HEK293 (cell line): ENCODE measurements at regions not wholly inside any gene's neighbourhood (a gene's known extent, or its start where the extent isn't known, plus 50 kb on each side); places are given as distances from the start of the nearest gene placed in this dataset.

Source experiments
- CTCF ChIA-PET: fragments of 350-600 bp; formaldehyde crosslinking; extraction: SDS; loops from one replicate; lab custom pipeline; 2021; ENCODE audit warnings: antibody characterized with exemption; lab: Yijun Ruan, JAX
- POLR2A ChIA-PET: fragments of 300-600 bp; formaldehyde crosslinking; extraction: SDS; loops from one replicate; lab custom pipeline; 2020; ENCODE audit warnings: antibody characterized with exemption, inconsistent platforms; lab: Yijun Ruan, JAX
- H3K27ac ChIP-seq: fragments of 200-500 bp; sonication (Bioruptor generic); 2 replicates; pipeline ENCODE4 v1.5.1; 2014; ENCODE audit warnings: low read depth, low read length, control low read depth, inconsistent platforms; ENCODE audit errors: extremely low read depth
- H3K36me3 ChIP-seq, 2 experiments: fragments of 200-500 bp in 1 of 2; sonication (Bioruptor generic) in 1 of 2; 1 replicate in 1 of 2; 2 replicates in 1 of 2; pipeline ENCODE4 v1.5.1; 2014 to 2017; ENCODE audit warnings: inconsistent platforms in 2 of 2, low read length in 2 of 2; ENCODE audit not compliant: control insufficient read depth in 2 of 2, insufficient read depth in 1 of 2
- H3K4me1 ChIP-seq: fragments of 200-500 bp; sonication (Bioruptor generic); 2 replicates; pipeline ENCODE4 v1.5.1; 2014; ENCODE audit warnings: mild to moderate bottlenecking, low read length, inconsistent platforms; ENCODE audit not compliant: control insufficient read depth, insufficient read depth
- H3K4me3 ChIP-seq: 2 replicates; pipeline ENCODE4 v1.5.1; 2011; ENCODE audit warnings: low read depth, mild to moderate bottlenecking, control low read depth, low read length, moderate library complexity
- H3K9me3 ChIP-seq: fragments of 200-500 bp; sonication (Bioruptor generic); 2 replicates; pipeline ENCODE4 v1.5.1; 2014; ENCODE audit warnings: low read depth, low read length, inconsistent platforms; ENCODE audit not compliant: control insufficient read depth, insufficient read depth
- GLIS1 ChIP-seq: fragments of 450-650 bp; formaldehyde crosslinking; IDR thresholded peaks from 2 replicates; pipeline ENCODE4 v1.5.1; 2016; ENCODE audit warnings: missing biosample characterization, missing genetic modification characterization
- KLF10 ChIP-seq: fragments of 450-650 bp; IDR thresholded peaks from 2 replicates; pipeline ENCODE4 v1.5.1; 2018; ENCODE audit warnings: missing biosample characterization, mild to moderate bottlenecking, missing genetic modification characterization
- SALL2 ChIP-seq: fragments of 450-650 bp; formaldehyde crosslinking; IDR thresholded peaks from 2 replicates; pipeline ENCODE4 v1.5.0; 2017; ENCODE audit warnings: missing biosample characterization, mild to moderate bottlenecking, missing genetic modification characterization, borderline replicate concordance
- ZNF221 ChIP-seq: fragments of 450-650 bp; formaldehyde crosslinking; IDR thresholded peaks from 2 replicates; pipeline ENCODE4 v1.5.1; 2017; ENCODE audit warnings: missing biosample characterization, missing genetic modification characterization, borderline replicate concordance
- ZNF24 ChIP-seq: fragments of 450-650 bp; formaldehyde crosslinking; IDR thresholded peaks from 2 replicates; pipeline ENCODE4 v1.5.1; 2016; ENCODE audit warnings: missing biosample characterization, missing genetic modification characterization
- ZNF311 ChIP-seq: fragments of 450-650 bp; formaldehyde crosslinking; IDR thresholded peaks from 2 replicates; pipeline ENCODE4 v1.5.1; 2017; ENCODE audit warnings: missing biosample characterization, missing genetic modification characterization, borderline replicate concordance
- ZNF544 ChIP-seq: fragments of 450-650 bp; formaldehyde crosslinking; IDR thresholded peaks from 2 replicates; pipeline ENCODE4 v1.5.0; 2017; ENCODE audit warnings: missing biosample characterization, missing genetic modification characterization
- ZNF623 ChIP-seq: fragments of 450-650 bp; formaldehyde crosslinking; IDR thresholded peaks from 2 replicates; pipeline ENCODE4 v1.5.1; 2016; ENCODE audit warnings: missing biosample characterization, missing genetic modification characterization
- ZNF654 ChIP-seq: fragments of 450-650 bp; formaldehyde crosslinking; IDR thresholded peaks from 2 replicates; pipeline ENCODE4 v1.5.1; 2016; ENCODE audit warnings: low read depth, missing biosample characterization, missing genetic modification characterization
- ZNF792 ChIP-seq: fragments of 450-650 bp; formaldehyde crosslinking; IDR thresholded peaks from 2 replicates; pipeline ENCODE4 v1.5.1; 2016; ENCODE audit warnings: missing biosample characterization, missing genetic modification characterization
- ZXDB ChIP-seq: fragments of 450-650 bp; formaldehyde crosslinking; IDR thresholded peaks from 2 replicates; pipeline ENCODE4 v1.5.1; 2016; ENCODE audit warnings: missing biosample characterization, missing genetic modification characterization
- TF ChIP-seq, protein P1 (sequence below): fragments of 450-650 bp; formaldehyde crosslinking; IDR thresholded peaks from 2 replicates; pipeline ENCODE4 v1.5.1; 2016; ENCODE audit warnings: missing biosample characterization, missing genetic modification characterization
- TF ChIP-seq, protein P2 (sequence below): fragments of 450-650 bp; formaldehyde crosslinking; IDR thresholded peaks from 2 replicates; pipeline ENCODE4 v1.5.1; 2016; ENCODE audit warnings: missing biosample characterization, missing genetic modification characterization
- TF ChIP-seq, protein P3 (sequence below): fragments of 450-650 bp; formaldehyde crosslinking; IDR thresholded peaks from 2 replicates; pipeline ENCODE4 v1.5.1; 2016; ENCODE audit warnings: missing biosample characterization, missing genetic modification characterization
- TF ChIP-seq, protein P4 (sequence below): fragments of 450-650 bp; formaldehyde crosslinking; IDR thresholded peaks from 2 replicates; pipeline ENCODE4 v1.5.1; 2016; ENCODE audit warnings: missing biosample characterization, missing genetic modification characterization
- TF ChIP-seq, protein P5 (sequence below): fragments of 450-650 bp; formaldehyde crosslinking; IDR thresholded peaks from 2 replicates; pipeline ENCODE4 v1.5.1; 2016; ENCODE audit warnings: missing biosample characterization, missing genetic modification characterization, low read depth

DNA sequence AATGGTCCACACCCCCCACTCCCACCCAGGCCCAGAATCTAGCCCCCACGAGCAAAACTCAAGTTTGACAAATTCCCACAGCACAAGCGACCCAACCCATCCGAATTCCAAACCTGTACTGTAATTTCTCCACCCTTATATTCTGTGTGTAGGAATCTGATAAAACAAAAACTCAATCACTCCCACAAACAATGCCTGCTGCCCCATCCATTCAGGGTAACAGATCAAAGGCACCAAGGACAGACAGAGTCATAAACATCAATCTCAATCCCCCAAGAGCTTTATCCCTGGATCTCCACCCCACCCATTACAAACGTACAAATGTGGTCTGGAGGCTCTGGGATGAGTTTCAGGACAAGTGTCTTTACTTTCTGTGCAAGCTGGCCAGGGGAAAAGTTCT, 157.8 kb downstream of the AXIN2 start:
- POLR2A ChIA-PET = no interaction called here
- TF ChIP-seq, protein P1, sequence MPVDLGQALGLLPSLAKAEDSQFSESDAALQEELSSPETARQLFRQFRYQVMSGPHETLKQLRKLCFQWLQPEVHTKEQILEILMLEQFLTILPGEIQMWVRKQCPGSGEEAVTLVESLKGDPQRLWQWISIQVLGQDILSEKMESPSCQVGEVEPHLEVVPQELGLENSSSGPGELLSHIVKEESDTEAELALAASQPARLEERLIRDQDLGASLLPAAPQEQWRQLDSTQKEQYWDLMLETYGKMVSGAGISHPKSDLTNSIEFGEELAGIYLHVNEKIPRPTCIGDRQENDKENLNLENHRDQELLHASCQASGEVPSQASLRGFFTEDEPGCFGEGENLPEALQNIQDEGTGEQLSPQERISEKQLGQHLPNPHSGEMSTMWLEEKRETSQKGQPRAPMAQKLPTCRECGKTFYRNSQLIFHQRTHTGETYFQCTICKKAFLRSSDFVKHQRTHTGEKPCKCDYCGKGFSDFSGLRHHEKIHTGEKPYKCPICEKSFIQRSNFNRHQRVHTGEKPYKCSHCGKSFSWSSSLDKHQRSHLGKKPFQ (tag by site-specific recombination) = no peak
- no peak for TF ChIP-seq ZNF654 (tag by site-specific recombination)
- no peak for TF ChIP-seq KLF10 (tag by site-specific recombination)
- no peak for TF ChIP-seq ZNF792 (tag by site-specific recombination)
- TF ChIP-seq ZNF623 (tag by site-specific recombination) = no peak
- TF ChIP-seq ZXDB (tag by site-specific recombination) = no peak
- TF ChIP-seq SALL2 = no peak
- CTCF ChIA-PET = interaction anchor here (0.7 kb wide), 1 partner anchor 10 kb away, joined by 4 read pairs; no protein-coding TSS in a partner anchor

DNA sequence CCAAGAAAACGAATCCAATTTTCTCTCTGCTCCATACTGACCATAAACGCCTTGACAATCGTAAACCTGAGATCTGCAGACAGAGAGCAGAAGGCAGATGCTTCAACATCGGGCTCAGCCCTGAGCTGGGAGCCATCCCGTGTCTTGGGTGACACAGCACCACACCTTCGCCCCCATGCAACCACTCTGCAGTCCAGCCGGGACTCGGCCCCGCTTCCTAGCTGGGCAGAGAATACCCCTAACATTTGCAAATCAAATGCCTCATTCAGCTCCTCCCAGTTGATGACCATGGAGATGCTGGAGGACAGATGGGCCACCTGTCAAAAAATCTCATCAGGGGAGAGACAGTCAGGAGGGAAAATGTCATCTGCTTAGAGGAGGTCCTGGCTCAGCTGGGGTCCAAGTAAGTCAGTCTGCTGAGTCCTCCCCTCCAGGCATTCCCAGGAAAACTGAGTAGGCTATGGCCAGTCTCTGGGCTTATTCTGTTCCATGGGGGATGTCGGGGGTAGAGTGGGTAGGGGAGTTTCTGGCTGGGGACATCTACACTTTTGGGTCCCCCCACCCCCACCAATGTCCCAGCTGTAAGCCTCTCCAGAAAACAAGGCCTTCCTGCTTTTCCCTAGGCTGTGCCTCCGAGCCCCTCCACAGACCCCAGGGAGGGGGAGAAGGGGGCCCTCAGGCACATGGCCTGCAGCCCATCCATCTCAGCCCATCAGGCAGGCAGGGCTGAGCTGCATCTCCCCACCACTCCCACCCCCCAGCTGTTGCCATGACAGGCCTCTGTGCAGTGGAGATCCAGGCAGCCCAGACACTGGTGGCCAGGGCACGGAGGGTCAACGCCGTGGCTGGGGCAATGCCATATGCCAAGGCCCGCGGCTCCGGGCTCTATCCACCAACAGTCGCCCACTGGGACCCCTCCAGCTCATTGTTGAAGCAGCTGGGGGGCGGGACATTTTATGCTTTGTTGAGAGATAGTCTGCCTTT, 158.6 kb downstream of the AXIN2 start:
- CTCF ChIA-PET = interaction anchor here (0.6 kb wide), 1 partner anchor 739 kb away, joined by 4 read pairs; no protein-coding TSS in a partner anchor
- no peak overlapping the region for H3K27ac ChIP-seq

More for the DNA sequence above, 157.8 kb downstream of the AXIN2 start:
- Histone ChIP-seq H3K4me3 (no peak overlapping the region), H3K4me1 (peaks cover 4% of the 10 kb centered on the region; the same call in 1 of the 2 replicates), H3K36me3 (no peaks in the 10 kb centered on the region), H3K27ac (no peak overlapping the region), H3K9me3 (no peaks in the 10 kb centered on the region)

DNA sequence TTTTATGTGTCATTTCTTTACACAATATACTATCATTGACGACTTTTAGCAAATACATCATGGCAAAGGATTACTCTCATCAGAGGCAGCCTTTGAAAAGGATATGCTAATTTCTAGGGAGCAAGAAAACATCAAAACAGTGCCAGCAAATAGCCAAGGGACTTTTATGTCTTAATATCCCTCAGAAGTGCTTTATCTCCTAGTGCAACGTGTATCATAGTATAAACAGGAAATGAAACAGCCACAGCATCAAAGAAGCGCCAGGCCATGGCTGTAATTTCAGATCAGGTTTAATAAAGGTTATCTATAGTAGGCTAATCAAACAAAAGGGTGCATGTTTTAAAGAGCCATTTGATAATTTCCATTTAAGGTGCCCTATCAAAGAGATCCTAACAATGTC, 159.9 kb downstream of the AXIN2 start:
- POLR2A ChIA-PET = no interaction called here
- no peak for TF ChIP-seq ZNF311 (tag by site-specific recombination)
- TF ChIP-seq, protein P2, sequence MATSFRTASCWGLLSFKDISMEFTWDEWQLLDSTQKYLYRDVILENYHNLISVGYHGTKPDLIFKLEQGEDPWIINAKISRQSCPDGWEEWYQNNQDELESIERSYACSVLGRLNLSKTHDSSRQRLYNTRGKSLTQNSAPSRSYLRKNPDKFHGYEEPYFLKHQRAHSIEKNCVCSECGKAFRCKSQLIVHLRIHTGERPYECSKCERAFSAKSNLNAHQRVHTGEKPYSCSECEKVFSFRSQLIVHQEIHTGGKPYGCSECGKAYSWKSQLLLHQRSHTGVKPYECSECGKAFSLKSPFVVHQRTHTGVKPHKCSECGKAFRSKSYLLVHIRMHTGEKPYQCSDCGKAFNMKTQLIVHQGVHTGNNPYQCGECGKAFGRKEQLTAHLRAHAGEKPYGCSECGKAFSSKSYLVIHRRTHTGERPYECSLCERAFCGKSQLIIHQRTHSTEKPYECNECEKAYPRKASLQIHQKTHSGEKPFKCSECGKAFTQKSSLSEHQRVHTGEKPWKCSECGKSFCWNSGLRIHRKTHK = no peak
- no peak for TF ChIP-seq ZNF221
- TF ChIP-seq ZNF24 = no peak
- TF ChIP-seq ZNF544 (tag by site-specific recombination) = no peak
- TF ChIP-seq, protein P3, sequence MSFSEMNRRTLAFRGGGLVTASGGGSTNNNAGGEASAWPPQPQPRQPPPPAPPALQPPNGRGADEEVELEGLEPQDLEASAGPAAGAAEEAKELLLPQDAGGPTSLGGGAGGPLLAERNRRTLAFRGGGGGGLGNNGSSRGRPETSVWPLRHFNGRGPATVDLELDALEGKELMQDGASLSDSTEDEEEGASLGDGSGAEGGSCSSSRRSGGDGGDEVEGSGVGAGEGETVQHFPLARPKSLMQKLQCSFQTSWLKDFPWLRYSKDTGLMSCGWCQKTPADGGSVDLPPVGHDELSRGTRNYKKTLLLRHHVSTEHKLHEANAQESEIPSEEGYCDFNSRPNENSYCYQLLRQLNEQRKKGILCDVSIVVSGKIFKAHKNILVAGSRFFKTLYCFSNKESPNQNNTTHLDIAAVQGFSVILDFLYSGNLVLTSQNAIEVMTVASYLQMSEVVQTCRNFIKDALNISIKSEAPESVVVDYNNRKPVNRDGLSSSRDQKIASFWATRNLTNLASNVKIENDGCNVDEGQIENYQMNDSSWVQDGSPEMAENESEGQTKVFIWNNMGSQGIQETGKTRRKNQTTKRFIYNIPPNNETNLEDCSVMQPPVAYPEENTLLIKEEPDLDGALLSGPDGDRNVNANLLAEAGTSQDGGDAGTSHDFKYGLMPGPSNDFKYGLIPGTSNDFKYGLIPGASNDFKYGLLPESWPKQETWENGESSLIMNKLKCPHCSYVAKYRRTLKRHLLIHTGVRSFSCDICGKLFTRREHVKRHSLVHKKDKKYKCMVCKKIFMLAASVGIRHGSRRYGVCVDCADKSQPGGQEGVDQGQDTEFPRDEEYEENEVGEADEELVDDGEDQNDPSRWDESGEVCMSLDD (tag by site-specific recombination) = no peak

More for the DNA sequence above, 158.6 kb downstream of the AXIN2 start:
- Histone ChIP-seq H3K9me3 (no peaks in the 10 kb centered on the region), H3K4me1 (peaks cover 4% of the 10 kb centered on the region; the same call in 1 of the 2 replicates), H3K36me3 (no peaks in the 10 kb centered on the region)
- POLR2A ChIA-PET = no interaction called here
- TF ChIP-seq, protein P4, sequence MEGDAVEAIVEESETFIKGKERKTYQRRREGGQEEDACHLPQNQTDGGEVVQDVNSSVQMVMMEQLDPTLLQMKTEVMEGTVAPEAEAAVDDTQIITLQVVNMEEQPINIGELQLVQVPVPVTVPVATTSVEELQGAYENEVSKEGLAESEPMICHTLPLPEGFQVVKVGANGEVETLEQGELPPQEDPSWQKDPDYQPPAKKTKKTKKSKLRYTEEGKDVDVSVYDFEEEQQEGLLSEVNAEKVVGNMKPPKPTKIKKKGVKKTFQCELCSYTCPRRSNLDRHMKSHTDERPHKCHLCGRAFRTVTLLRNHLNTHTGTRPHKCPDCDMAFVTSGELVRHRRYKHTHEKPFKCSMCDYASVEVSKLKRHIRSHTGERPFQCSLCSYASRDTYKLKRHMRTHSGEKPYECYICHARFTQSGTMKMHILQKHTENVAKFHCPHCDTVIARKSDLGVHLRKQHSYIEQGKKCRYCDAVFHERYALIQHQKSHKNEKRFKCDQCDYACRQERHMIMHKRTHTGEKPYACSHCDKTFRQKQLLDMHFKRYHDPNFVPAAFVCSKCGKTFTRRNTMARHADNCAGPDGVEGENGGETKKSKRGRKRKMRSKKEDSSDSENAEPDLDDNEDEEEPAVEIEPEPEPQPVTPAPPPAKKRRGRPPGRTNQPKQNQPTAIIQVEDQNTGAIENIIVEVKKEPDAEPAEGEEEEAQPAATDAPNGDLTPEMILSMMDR (tag by site-specific recombination) = no peak
- TF ChIP-seq, protein P5, sequence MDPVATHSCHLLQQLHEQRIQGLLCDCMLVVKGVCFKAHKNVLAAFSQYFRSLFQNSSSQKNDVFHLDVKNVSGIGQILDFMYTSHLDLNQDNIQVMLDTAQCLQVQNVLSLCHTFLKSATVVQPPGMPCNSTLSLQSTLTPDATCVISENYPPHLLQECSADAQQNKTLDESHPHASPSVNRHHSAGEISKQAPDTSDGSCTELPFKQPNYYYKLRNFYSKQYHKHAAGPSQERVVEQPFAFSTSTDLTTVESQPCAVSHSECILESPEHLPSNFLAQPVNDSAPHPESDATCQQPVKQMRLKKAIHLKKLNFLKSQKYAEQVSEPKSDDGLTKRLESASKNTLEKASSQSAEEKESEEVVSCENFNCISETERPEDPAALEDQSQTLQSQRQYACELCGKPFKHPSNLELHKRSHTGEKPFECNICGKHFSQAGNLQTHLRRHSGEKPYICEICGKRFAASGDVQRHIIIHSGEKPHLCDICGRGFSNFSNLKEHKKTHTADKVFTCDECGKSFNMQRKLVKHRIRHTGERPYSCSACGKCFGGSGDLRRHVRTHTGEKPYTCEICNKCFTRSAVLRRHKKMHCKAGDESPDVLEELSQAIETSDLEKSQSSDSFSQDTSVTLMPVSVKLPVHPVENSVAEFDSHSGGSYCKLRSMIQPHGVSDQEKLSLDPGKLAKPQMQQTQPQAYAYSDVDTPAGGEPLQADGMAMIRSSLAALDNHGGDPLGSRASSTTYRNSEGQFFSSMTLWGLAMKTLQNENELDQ = no peak
- peak; percentile 90 for TF ChIP-seq GLIS1 (tag by site-specific recombination)
- TF ChIP-seq, all 188 proteins: peak for 1
- H3K4me3 ChIP-seq = no peak overlapping the region

More for the DNA sequence above, 159.9 kb downstream of the AXIN2 start:
- peaks cover 4% of the 10 kb centered on the region; the same call in 1 of the 2 replicates for H3K4me1 ChIP-seq
- H3K9me3 ChIP-seq = no peaks in the 10 kb centered on the region
- no peaks in the 10 kb centered on the region for H3K36me3 ChIP-seq
- CTCF ChIA-PET = interaction anchor here (0.7 kb wide), 1 partner anchor 184 kb away, joined by 7 read pairs; no protein-coding TSS in a partner anchor
- H3K27ac ChIP-seq = no peak overlapping the region
- H3K4me3 ChIP-seq = no peak overlapping the region
